SU-DHL-6 (cell line): ENCODE measurements at regions not wholly inside any gene's neighbourhood (a gene's known extent, or its start where the extent isn't known, plus 50 kb on each side); places are given as distances from the start of the nearest gene placed in this dataset.

ENCODE experiments used
- EZH2phosphoT487 ChIP-seq: fragments of 200-600 bp; sonication (generic), shearing (Covaris generic); conservative IDR thresholded peaks from 2 replicates; pipeline ENCODE4 v1.6.1; 2018; ENCODE audit warnings: mild to moderate bottlenecking, antibody characterized with exemption, low read length, moderate library complexity, mixed read lengths
- TF ChIP-seq, protein P1 (sequence below): fragments of 200-600 bp; sonication (generic); IDR thresholded peaks from one replicate; pipeline ENCODE4 v1.5.1; 2017; ENCODE audit warnings: antibody characterized with exemption, mild to moderate bottlenecking, low read length, moderate library complexity; ENCODE audit not compliant: insufficient read depth, poor library complexity, severe bottlenecking

DNA sequence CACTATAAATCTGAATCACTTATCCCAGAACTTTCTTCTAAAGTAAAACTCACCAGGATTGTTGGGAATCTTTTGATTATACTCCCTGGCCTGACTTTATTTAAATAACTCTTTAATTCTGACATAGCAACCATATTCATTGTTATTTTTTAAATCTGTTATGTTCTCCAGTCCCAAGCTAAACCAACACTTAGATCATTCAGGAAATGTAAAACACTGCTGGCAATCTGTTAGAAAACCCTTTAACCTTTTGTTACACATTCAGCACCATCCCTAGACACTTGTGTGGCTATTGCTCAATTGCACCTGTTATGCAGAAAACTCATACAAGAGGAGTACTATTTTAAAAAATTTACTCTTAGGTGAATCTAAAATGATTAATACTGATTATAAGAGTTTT lies 101.8 kb upstream of the NHSL1 start:
- TF ChIP-seq, protein P1, sequence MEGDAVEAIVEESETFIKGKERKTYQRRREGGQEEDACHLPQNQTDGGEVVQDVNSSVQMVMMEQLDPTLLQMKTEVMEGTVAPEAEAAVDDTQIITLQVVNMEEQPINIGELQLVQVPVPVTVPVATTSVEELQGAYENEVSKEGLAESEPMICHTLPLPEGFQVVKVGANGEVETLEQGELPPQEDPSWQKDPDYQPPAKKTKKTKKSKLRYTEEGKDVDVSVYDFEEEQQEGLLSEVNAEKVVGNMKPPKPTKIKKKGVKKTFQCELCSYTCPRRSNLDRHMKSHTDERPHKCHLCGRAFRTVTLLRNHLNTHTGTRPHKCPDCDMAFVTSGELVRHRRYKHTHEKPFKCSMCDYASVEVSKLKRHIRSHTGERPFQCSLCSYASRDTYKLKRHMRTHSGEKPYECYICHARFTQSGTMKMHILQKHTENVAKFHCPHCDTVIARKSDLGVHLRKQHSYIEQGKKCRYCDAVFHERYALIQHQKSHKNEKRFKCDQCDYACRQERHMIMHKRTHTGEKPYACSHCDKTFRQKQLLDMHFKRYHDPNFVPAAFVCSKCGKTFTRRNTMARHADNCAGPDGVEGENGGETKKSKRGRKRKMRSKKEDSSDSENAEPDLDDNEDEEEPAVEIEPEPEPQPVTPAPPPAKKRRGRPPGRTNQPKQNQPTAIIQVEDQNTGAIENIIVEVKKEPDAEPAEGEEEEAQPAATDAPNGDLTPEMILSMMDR = no peak
- TF ChIP-seq EZH2phosphoT487 = no peak
